HepG2 (cell line): ENCODE measurements at regions not wholly inside any gene's neighbourhood (a gene's known extent, or its start where the extent isn't known, plus 50 kb on each side); places are given as distances from the start of the nearest gene placed in this dataset.

Source experiments
- ATAC-seq: fragments of 200-7000 bp; cut with Tn5 transposase; 3 replicates; pipeline ENCODE4 v1.9.1; 2020; ENCODE audit warnings: mild to moderate bottlenecking, moderate library complexity
- BruUV-seq: library from RNA; stranded (reverse); fragments of 400-500 nt; replicated peaks from 2 replicates; lab custom pipeline; 2021; lab: Mats Ljungman, UMichigan
- CTCF ChIA-PET: fragments of 300-600 bp; formaldehyde crosslinking; extraction: SDS; loops from one replicate; lab custom pipeline; 2021; ENCODE audit warnings: low total read pairs, inconsistent platforms, low intra/inter-chr PET ratio; lab: Yijun Ruan, JAX
- POLR2A ChIA-PET: fragments of 350-600 bp; sonication (Branson Sonifier 250); formaldehyde crosslinking; loops from one replicate; lab custom pipeline; 2020; ENCODE audit warnings: antibody characterized with exemption, inconsistent platforms; lab: Yijun Ruan, JAX
- DNase-seq: peaks from one replicate; pipeline ENCODE4 v3.0.0-alpha.2; 2015; ENCODE audit warnings: low spot score
- FAIRE-seq: peaks from 3 replicates; lab custom pipeline; 2011; peaks lifted over from hg19 to GRCh38; lab: Jason Lieb, UNC
- H2AFZ ChIP-seq: one replicate; pipeline ENCODE4 v1.6.1; 2011; ENCODE audit warnings: low read length, inconsistent platforms
- H3K27ac ChIP-seq: fragments of 300-600 bp; 3 replicates; pipeline ENCODE4 v1.8.0; 2011; ENCODE audit warnings: mixed run types, mild to moderate bottlenecking, mixed read lengths, low read length, inconsistent platforms; ENCODE audit not compliant: insufficient read depth; ENCODE audit errors: extremely low read length
- H3K27me3 ChIP-seq, 2 experiments: fragments of 200-600 bp in 1 of 2; 2 replicates in 1 of 2; 3 replicates in 1 of 2; pipeline versions ENCODE4 v1.6.0 to v1.8.0; 2011; ENCODE audit warnings: low read length in 2 of 2, mild to moderate bottlenecking in 2 of 2, moderate library complexity in 2 of 2, inconsistent platforms in 1 of 2; ENCODE audit not compliant: insufficient read depth in 2 of 2, control insufficient read depth in 1 of 2
- H3K36me3 ChIP-seq, 2 experiments: fragments of 200-600 bp in 1 of 2; replicated peaks in 1 of 2; 2 replicates in 1 of 2; 3 replicates in 1 of 2; pipeline versions ENCODE4 v1.5.1 to v1.8.0; 2011; ENCODE audit warnings: low read length in 2 of 2, inconsistent platforms in 1 of 2; ENCODE audit not compliant: insufficient read depth in 2 of 2, control insufficient read depth in 1 of 2
- H3K4me1 ChIP-seq: 2 replicates; pipeline ENCODE4 v1.5.1; 2012; ENCODE audit warnings: low read length, inconsistent platforms; ENCODE audit not compliant: insufficient read depth
- H3K4me2 ChIP-seq: 2 replicates; pipeline ENCODE4 v1.6.0; 2011; ENCODE audit warnings: low read depth, low read length, inconsistent platforms
- H3K4me3 ChIP-seq, 3 experiments: fragments of 200-600 bp in 1 of 3; sonication (generic), shearing (Covaris generic) in 1 of 3; replicated peaks in 1 of 3; 2 replicates each; pipeline ENCODE4 v1.5.1; 2011 to 2016; ENCODE audit warnings: low read length in 3 of 3, inconsistent platforms in 2 of 3, low read depth in 2 of 3, mild to moderate bottlenecking in 2 of 3, control low read depth in 1 of 3, mixed read lengths in 1 of 3; ENCODE audit not compliant: insufficient read depth in 1 of 3
- H3K79me2 ChIP-seq: one replicate; pipeline ENCODE4 v1.6.1; 2011; ENCODE audit warnings: low read length, inconsistent platforms; ENCODE audit not compliant: insufficient read depth
- H3K9ac ChIP-seq: 2 replicates; pipeline ENCODE4 v1.6.0; 2011; ENCODE audit warnings: mild to moderate bottlenecking, low read depth, low read length, inconsistent platforms; ENCODE audit not compliant: insufficient read depth
- H3K9me3 ChIP-seq: 2 replicates; pipeline ENCODE4 v1.5.1; 2012; ENCODE audit warnings: mild to moderate bottlenecking, low read length
- H4K20me1 ChIP-seq: 2 replicates; pipeline ENCODE4 v1.6.0; 2011; ENCODE audit warnings: inconsistent platforms, mild to moderate bottlenecking, low read length, moderate library complexity; ENCODE audit not compliant: insufficient read depth
- ATAD3A ChIP-seq: sonication (generic); formaldehyde crosslinking; IDR thresholded peaks from 2 replicates; pipeline ENCODE4 v1.4.0; 2020; ENCODE audit warnings: missing genetic modification reagents
- EHMT2 ChIP-seq: fragments of 200-600 bp; sonication (generic); IDR thresholded peaks from 2 replicates; pipeline ENCODE4 v1.7.0; 2017; ENCODE audit warnings: antibody characterized with exemption, low read depth, low read length, borderline replicate concordance
- GTF2F1 ChIP-seq: fragments of 150-350 bp; IDR thresholded peaks from 2 replicates; pipeline ENCODE4 v1.6.1; 2014; ENCODE audit warnings: low read length
- HMGXB3 ChIP-seq: sonication (generic); formaldehyde crosslinking; IDR thresholded peaks from 2 replicates; pipeline ENCODE4 v1.4.0; 2020; ENCODE audit warnings: missing genetic modification reagents, borderline replicate concordance
- HNRNPH1 ChIP-seq: fragments of 200-400 bp; formaldehyde crosslinking; optimal IDR thresholded peaks from 2 replicates; pipeline ENCODE3; 2017; ENCODE audit warnings: mild to moderate bottlenecking, low read depth, low read length
- IKZF4 ChIP-seq: sonication (generic); formaldehyde crosslinking; IDR thresholded peaks from 2 replicates; pipeline ENCODE4 v1.5.1; 2020; ENCODE audit warnings: borderline replicate concordance, mild to moderate bottlenecking, low read depth, missing genetic modification reagents; ENCODE audit errors: not compliant biosample characterization
- KDM2A ChIP-seq: sonication (generic); formaldehyde crosslinking; IDR thresholded peaks from 2 replicates; pipeline ENCODE4 v1.4.0; 2020; ENCODE audit warnings: low read depth, missing genetic modification reagents, borderline replicate concordance
- KLF9 ChIP-seq: IDR thresholded peaks from 2 replicates; pipeline ENCODE4 v1.6.1; 2016; ENCODE audit warnings: low read depth
- KMT2A ChIP-seq: sonication (generic); formaldehyde crosslinking; IDR thresholded peaks from 2 replicates; pipeline ENCODE4 v1.4.0; 2020; ENCODE audit warnings: missing genetic modification reagents
- REL ChIP-seq: sonication (generic); formaldehyde crosslinking; conservative IDR thresholded peaks from 2 replicates; pipeline ENCODE4 v1.8.0; 2022; ENCODE audit warnings: mild to moderate bottlenecking, missing genetic modification reagents, moderate library complexity
- ZC3H4 ChIP-seq: sonication (generic); formaldehyde crosslinking; IDR thresholded peaks from 2 replicates; pipeline ENCODE4 v1.4.0; 2020; ENCODE audit warnings: missing genetic modification reagents, borderline replicate concordance
- ZNF431 ChIP-seq: sonication (generic); formaldehyde crosslinking; IDR thresholded peaks from 2 replicates; pipeline ENCODE4 v1.9.0; 2022; ENCODE audit warnings: missing genetic modification reagents, low read depth, mild to moderate bottlenecking, borderline replicate concordance
- ZNF839 ChIP-seq: sonication (generic); formaldehyde crosslinking; IDR thresholded peaks from 2 replicates; pipeline ENCODE4 v1.4.0; 2020; ENCODE audit warnings: missing genetic modification reagents, mild to moderate bottlenecking, borderline replicate concordance
- ZNF891 ChIP-seq: sonication (generic); formaldehyde crosslinking; IDR thresholded peaks from 2 replicates; pipeline ENCODE4 v1.5.0; 2020; ENCODE audit warnings: mild to moderate bottlenecking, missing genetic modification reagents
- WGBS: methylation state at CpG from one replicate; pipeline ENCODE4 v1.1.6; 2017; ENCODE audit warnings: low lambda C conversion rate; 5-methylcytosine and 5-hydroxymethylcytosine counted together
- in situ Hi-C: cut with HindIII; loops from 2 replicates; pipeline ENCODE4 v1.10.0; 2017; ENCODE audit warnings: low pct_unique_long_range_greater_than_20kb; ENCODE audit not compliant: extremely low pct_ligation_motif_present
- intact Hi-C: fragments of 100-400 bp; cut with micrococcal nuclease; formaldehyde crosslinking; loops from one replicate; pipeline ENCODE4 v1.10.0; 2022; ENCODE audit not compliant: unreplicated experiment

GRCh38 chr4:162770761-162771490 is 395.8 kb downstream of the NAF1 start:
- Histone ChIP-seq H4K20me1 (no peaks in the 10 kb centered on the region), H3K9me3 (no peaks in the 10 kb centered on the region), H3K27me3 (no peaks in the 10 kb centered on the region), H3K27ac (no peak overlapping the region), H3K4me3 (no peak overlapping the region), H3K4me2 (no peak overlapping the region), H2AFZ (no peak overlapping the region), H3K36me3 (no peaks in the 10 kb centered on the region), H3K9ac (no peak overlapping the region), H3K79me2 (no peaks in the 10 kb centered on the region), H3K4me1 (no peaks in the 10 kb centered on the region)
- WGBS, result 4% methylated on average over 1 of the region's 1 CpG
- TF ChIP-seq ZNF839 (CRISPR knock-in tag), result no peak
- TF ChIP-seq ATAD3A (CRISPR knock-in tag), result no peak
- no peak for TF ChIP-seq HMGXB3
- TF ChIP-seq ZNF431 (CRISPR knock-in tag), result no peak
- TF ChIP-seq GTF2F1, result no peak
- no peak for TF ChIP-seq EHMT2
- TF ChIP-seq KMT2A, result no peak
- no peak for TF ChIP-seq KDM2A (CRISPR knock-in tag)
- TF ChIP-seq ZC3H4 (CRISPR knock-in tag), result no peak
- no peak for TF ChIP-seq REL (CRISPR knock-in tag)
- no peak for TF ChIP-seq IKZF4 (CRISPR knock-in tag)
- TF ChIP-seq ZNF891 (CRISPR knock-in tag), result no peak
- TF ChIP-seq HNRNPH1, result no peak
- TF ChIP-seq KLF9, result no peak
- no peak for ATAC-seq
- ChIA-PET POLR2A (no interaction called here), CTCF (no interaction called here)
- intact Hi-C loops (no loop called here), in situ Hi-C loops (no loop called here)
- no peak for DNase-seq
- FAIRE-seq, result no peak
- BruUV-seq, result no TSS peak
